ENCODE measurements at regions not wholly inside any gene's neighbourhood (a gene's known extent, or its start where the extent isn't known, plus 50 kb on each side); places are given as distances from the start of the nearest gene placed in this dataset.

GRCh38 chr3:59246719-59247401, 197.0 kb upstream of the CFAP20DC start:
- H3K4me1 ChIP-seq: peaks cover 0 to 20% (median 14%) of the 10 kb centered on the region in 4 donors
- no peaks in the 10 kb centered on the region for H3K9me3 ChIP-seq
- no peaks in the 10 kb centered on the region for H3K27me3 ChIP-seq
- intact Hi-C loops (cut with DNase I): no loop called here
- DNase-seq: no peak
- no peaks in the 10 kb centered on the region for H3K36me3 ChIP-seq
- TF ChIP-seq POLR2A (IDR thresholded peaks at IDR 0.05) (no peak), POLR2AphosphoS5 (IDR thresholded peaks at IDR 0.05) (no peak), EP300 (IDR thresholded peaks at IDR 0.05) (no peak), CTCF (IDR thresholded peaks at IDR 0.05) (no peak)
- 83 to 91% methylated on average over 3 of the region's 3 CpGs for WGBS, 2 donors
- H3K4me3 ChIP-seq: no peak overlapping the region
- H3K27ac ChIP-seq: no peak overlapping the region

DNA sequence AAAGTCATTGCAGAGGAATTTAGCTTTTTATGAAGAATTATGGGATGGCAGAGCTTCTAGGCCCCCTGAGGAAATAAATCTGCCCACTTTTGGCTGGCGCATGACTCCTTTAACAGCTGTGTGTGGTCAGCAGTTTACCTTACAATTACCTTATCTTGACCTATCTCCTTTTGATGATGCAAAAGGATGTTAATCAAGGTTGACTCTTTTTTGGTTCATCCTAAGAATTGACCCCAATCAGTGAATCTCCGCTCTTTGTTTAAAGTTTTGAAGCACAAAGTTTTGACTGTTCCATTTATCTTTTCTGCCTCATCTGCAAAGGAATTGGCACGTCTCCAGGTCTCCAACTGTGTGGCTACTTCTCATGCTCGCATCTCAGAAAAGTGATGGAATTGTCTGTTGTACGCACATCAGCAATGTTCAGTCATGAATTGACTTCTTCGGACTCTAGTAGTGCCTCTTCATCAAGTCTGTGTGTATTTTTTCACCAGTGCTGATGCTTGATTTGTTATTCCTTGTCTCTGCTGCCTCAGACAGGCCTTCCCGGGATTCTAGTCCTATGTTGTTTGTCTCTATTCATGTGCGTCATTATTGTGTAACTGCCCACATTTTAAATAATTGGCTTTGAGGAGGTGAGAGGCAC, 196.2 kb upstream of the CFAP20DC start:
- no peak overlapping the region for H3K27ac ChIP-seq
- H3K4me3 ChIP-seq: no peak overlapping the region
- WGBS, 2 donors: 82 to 86% methylated on average over 8 of the region's 8 CpGs
- no peaks in the 10 kb centered on the region for H3K27me3 ChIP-seq
- no peaks in the 10 kb centered on the region for H3K9me3 ChIP-seq
- TF ChIP-seq EP300 (IDR thresholded peaks at IDR 0.05): no peak
- TF ChIP-seq POLR2AphosphoS5 (IDR thresholded peaks at IDR 0.05): peak in 1 of 4 donors; percentile 18
- peaks cover 0 to 20% (median 14%) of the 10 kb centered on the region in 4 donors for H3K4me1 ChIP-seq
- intact Hi-C loops (cut with DNase I): no loop called here
- DNase-seq: no peak
- no peaks in the 10 kb centered on the region for H3K36me3 ChIP-seq

DNA sequence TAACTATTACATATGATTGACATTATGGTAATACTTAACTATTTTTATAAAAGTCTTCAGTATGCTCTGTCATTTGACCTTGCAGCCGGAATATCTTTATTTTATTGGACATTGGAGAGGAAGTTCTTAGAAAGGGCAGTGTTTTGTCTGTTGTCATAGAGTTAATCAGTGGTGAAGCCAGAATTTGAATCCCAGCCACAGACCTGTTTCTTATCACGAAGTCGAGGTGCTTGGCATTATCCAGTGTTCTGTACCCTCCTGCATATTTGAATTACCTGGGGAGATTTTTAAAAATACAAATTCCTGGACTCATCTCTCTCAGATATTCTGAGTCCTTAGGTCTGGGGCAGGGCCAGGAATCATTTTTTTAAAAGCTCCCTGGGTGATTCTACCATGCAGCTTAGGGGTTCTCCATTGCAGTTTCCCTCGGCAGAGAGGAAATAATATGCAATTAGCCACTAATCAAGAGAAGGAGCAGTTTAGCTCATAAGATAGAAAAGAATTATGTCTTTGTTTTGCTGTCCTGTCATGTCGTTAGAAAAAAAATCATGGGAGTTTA, 195.6 kb upstream of the CFAP20DC start:
- no peak overlapping the region for H3K4me3 ChIP-seq
- H3K27ac ChIP-seq: no peak overlapping the region
- 13 to 50% methylated on average over 5 of the region's 5 CpGs for WGBS, 2 donors
- no peaks in the 10 kb centered on the region for H3K9me3 ChIP-seq
- DNase-seq: no peak
- no peaks in the 10 kb centered on the region for H3K36me3 ChIP-seq
- peaks cover 0 to 20% (median 14%) of the 10 kb centered on the region in 4 donors for H3K4me1 ChIP-seq
- TF ChIP-seq EP300 (IDR thresholded peaks at IDR 0.05) (no peak), POLR2AphosphoS5 (IDR thresholded peaks at IDR 0.05) (no peak), CTCF (IDR thresholded peaks at IDR 0.05) (no peak), POLR2A (IDR thresholded peaks at IDR 0.05) (no peak)
- intact Hi-C loops (cut with DNase I): no loop called here
- no peaks in the 10 kb centered on the region for H3K27me3 ChIP-seq

DNA sequence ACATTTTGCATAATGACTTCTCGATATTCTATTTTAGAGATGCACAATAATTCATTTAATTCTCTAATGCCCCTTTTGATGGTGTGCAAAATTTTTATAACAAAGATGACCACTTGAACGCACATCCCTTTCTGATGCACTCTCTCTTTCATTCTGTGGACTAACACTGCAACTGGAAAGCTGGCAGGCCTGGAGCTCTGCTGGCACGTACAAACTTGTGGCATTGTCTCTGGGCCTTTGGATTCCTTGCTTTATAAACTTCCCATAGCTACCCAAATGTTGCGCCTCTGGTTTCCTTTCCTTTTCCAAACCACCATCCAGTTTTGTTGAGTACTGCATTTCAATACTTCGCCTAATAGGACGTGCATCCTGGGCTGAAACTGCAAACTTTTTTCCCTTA, 194.5 kb upstream of the CFAP20DC start:
- Histone ChIP-seq H3K27me3 (no peaks in the 10 kb centered on the region), H3K9me3 (no peaks in the 10 kb centered on the region), H3K4me1 (peaks cover 0 to 20% (median 14%) of the 10 kb centered on the region in 4 donors), H3K4me3 (no peak overlapping the region), H3K27ac (no peak overlapping the region), H3K36me3 (no peaks in the 10 kb centered on the region)
- TF ChIP-seq EP300 (IDR thresholded peaks at IDR 0.05) (no peak), CTCF (IDR thresholded peaks at IDR 0.05) (no peak), POLR2AphosphoS5 (IDR thresholded peaks at IDR 0.05) (no peak), POLR2A (IDR thresholded peaks at IDR 0.05) (no peak)
- DNase-seq: no peak
- intact Hi-C loops (cut with DNase I): no loop called here
- WGBS, 2 donors: 92 to 93% methylated on average over 6 of the region's 6 CpGs

DNA sequence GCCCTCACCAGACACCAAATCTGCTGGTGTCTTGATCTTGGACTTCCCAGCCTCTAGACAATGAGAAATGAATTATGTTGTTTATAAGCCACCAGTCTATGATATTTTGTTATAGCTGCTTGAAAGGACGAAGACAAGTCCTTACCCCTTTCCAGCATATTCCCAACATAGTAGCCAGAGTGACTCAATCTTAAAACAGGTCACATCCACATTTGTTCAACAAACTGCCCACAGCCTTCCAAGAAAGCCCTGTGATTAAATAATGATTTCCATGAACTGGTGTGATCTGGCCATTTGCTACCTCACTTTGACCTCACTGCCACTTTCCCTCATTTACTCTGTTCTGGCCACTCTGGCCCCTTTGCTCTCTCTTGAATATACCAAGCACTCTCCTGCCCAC, 193.7 kb upstream of the CFAP20DC start:
- no peak for TF ChIP-seq POLR2AphosphoS5 (IDR thresholded peaks at IDR 0.05)
- no peak for TF ChIP-seq EP300 (IDR thresholded peaks at IDR 0.05)
- no peak for TF ChIP-seq CTCF (IDR thresholded peaks at IDR 0.05)
- no peak for TF ChIP-seq POLR2A (IDR thresholded peaks at IDR 0.05)
- H3K27me3 ChIP-seq: no peaks in the 10 kb centered on the region
- peaks cover 0 to 20% (median 14%) of the 10 kb centered on the region in 4 donors for H3K4me1 ChIP-seq
- intact Hi-C loops (cut with DNase I): no loop called here
- no peak for DNase-seq
- H3K27ac ChIP-seq: no peak overlapping the region
- H3K9me3 ChIP-seq: no peaks in the 10 kb centered on the region
- no peak overlapping the region for H3K4me3 ChIP-seq
- WGBS, 2 donors: 93 to 94% methylated on average over 1 of the region's 1 CpG
- H3K36me3 ChIP-seq: no peaks in the 10 kb centered on the region

Data from sigmoid colon (tissue), 6 donors.